GM12878 (cell line): ENCODE measurements at regions not wholly inside any gene's neighbourhood (a gene's known extent, or its start where the extent isn't known, plus 50 kb on each side); places are given as distances from the start of the nearest gene placed in this dataset.

Experiments
- ATF2 ChIP-seq: IDR thresholded peaks from 2 replicates; pipeline ENCODE4 v1.6.1; 2012; ENCODE audit warnings: low read length, inconsistent platforms
- CBFB ChIP-seq: IDR thresholded peaks from 2 replicates; pipeline ENCODE4 v1.6.1; 2016; ENCODE audit warnings: antibody characterized with exemption, low read depth
- CTCF ChIP-seq, 3 experiments: IDR thresholded peaks in 2 of 3; conservative IDR thresholded peaks in 1 of 3; 2 replicates each; pipeline ENCODE4 v1.5.1; 2011; ENCODE audit warnings: low read depth in 3 of 3, low read length in 3 of 3, mild to moderate bottlenecking in 3 of 3, control low read depth in 2 of 3, moderate library complexity in 2 of 3, inconsistent platforms in 1 of 3, mixed read lengths in 1 of 3; ENCODE audit not compliant: control insufficient read depth in 2 of 3, insufficient read depth in 1 of 3; ENCODE audit errors: extremely low read depth in 1 of 3
- EP300 ChIP-seq, 2 experiments: fragments of 150-350 bp in 1 of 2; IDR thresholded peaks; 2 replicates each; pipeline ENCODE4 v1.6.1; 2011 to 2012; ENCODE audit warnings: low read depth in 2 of 2, low read length in 2 of 2, borderline replicate concordance in 1 of 2, improper control_type of control experiment in 1 of 2, inconsistent platforms in 1 of 2; ENCODE audit not compliant: control insufficient read depth in 1 of 2
- HSF1 ChIP-seq: fragments of 150-350 bp; IDR thresholded peaks from 2 replicates; pipeline ENCODE4 v1.6.1; 2014; ENCODE audit warnings: mild to moderate bottlenecking, low read depth, low read length
- JUNB ChIP-seq: IDR thresholded peaks from 2 replicates; pipeline ENCODE4 v1.6.1; 2016; ENCODE audit warnings: antibody characterized with exemption, mild to moderate bottlenecking
- JUND ChIP-seq: IDR thresholded peaks from 2 replicates; pipeline ENCODE4 v1.6.1; 2012; ENCODE audit warnings: low read depth, mild to moderate bottlenecking, low read length, improper control_type of control experiment, moderate library complexity
- POLR2A ChIP-seq: IDR thresholded peaks from 2 replicates; pipeline ENCODE4 v1.6.1; 2011; ENCODE audit warnings: low read depth, mild to moderate bottlenecking, low read length
- REST ChIP-seq: IDR thresholded peaks from 2 replicates; pipeline ENCODE4 v1.6.1; 2012; ENCODE audit warnings: mild to moderate bottlenecking, low read depth, low read length
- SREBF1 ChIP-seq: IDR thresholded peaks from 2 replicates; pipeline ENCODE4 v1.6.1; 2012; ENCODE audit warnings: mild to moderate bottlenecking, low read length

- TF ChIP-seq POLR2A: no peak
- TF ChIP-seq CBFB: no peak
- TF ChIP-seq REST: no peak
- no peak for TF ChIP-seq JUND
- no peak for TF ChIP-seq ATF2
- no peak for TF ChIP-seq CTCF (IDR thresholded peaks at IDR 0.05 in 2 of 3, conservative IDR thresholded peaks at IDR 0.05 in 1 of 3; ENCODE audit: control insufficient read depth in 2 of 3, extremely low read depth in 1 of 3, insufficient read depth in 1 of 3, low read depth in 3 of 3, low read length in 3 of 3)
- TF ChIP-seq JUNB: no peak
- no peak for TF ChIP-seq HSF1
- no peak for TF ChIP-seq EP300 (IDR thresholded peaks at IDR 0.05; ENCODE audit: borderline replicate concordance in 1 of 2, control insufficient read depth in 1 of 2, low read depth in 2 of 2, low read length in 2 of 2)
- no peak for TF ChIP-seq SREBF1
These were observed 55.7 kb upstream of the MGMT start for GRCh38 chr10:129411393-129411705.
